ENCODE measurements at regions not wholly inside any gene's neighbourhood (a gene's known extent, or its start where the extent isn't known, plus 50 kb on each side); places are given as distances from the start of the nearest gene placed in this dataset.

DNA sequence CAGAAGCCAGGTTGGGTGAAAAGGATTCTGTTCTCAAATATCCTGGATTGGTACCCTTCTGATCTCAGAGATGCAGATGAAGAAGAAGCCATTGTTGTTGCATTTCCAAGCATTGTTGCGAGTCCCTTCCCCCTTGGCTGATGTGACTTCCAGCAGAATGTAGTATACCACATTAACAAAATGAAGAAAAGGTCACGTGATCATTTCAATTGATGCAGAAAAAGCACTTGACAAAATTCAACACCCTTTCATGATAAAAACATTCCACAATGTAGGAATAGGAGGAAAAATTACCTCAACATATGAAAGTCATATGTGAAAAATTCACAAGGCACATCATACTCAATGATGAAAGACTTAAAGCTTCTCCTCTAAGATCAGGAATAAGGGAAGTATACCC is 181.9 kb upstream of the PFN2 start:
- TF ChIP-seq, protein P1, sequence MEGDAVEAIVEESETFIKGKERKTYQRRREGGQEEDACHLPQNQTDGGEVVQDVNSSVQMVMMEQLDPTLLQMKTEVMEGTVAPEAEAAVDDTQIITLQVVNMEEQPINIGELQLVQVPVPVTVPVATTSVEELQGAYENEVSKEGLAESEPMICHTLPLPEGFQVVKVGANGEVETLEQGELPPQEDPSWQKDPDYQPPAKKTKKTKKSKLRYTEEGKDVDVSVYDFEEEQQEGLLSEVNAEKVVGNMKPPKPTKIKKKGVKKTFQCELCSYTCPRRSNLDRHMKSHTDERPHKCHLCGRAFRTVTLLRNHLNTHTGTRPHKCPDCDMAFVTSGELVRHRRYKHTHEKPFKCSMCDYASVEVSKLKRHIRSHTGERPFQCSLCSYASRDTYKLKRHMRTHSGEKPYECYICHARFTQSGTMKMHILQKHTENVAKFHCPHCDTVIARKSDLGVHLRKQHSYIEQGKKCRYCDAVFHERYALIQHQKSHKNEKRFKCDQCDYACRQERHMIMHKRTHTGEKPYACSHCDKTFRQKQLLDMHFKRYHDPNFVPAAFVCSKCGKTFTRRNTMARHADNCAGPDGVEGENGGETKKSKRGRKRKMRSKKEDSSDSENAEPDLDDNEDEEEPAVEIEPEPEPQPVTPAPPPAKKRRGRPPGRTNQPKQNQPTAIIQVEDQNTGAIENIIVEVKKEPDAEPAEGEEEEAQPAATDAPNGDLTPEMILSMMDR (IDR thresholded peaks at IDR 0.05 in 2 of 3, conservative IDR thresholded peaks at IDR 0.05 in 1 of 3; ENCODE audit: control insufficient read depth in 2 of 3, extremely low read depth in 1 of 3, insufficient read depth in 1 of 3, low read depth in 3 of 3, low read length in 3 of 3): no peak
- TF ChIP-seq IRF4 (IDR thresholded peaks at IDR 0.05; ENCODE audit: low read depth, low read length) (no peak), SUPT20H (IDR thresholded peaks at IDR 0.05; ENCODE audit: borderline replicate concordance, control insufficient read depth, low read depth, low read length) (no peak), SIX5 (IDR thresholded peaks at IDR 0.05; ENCODE audit: low read depth, low read length, severe bottlenecking) (no peak), EZH2 (IDR thresholded peaks at IDR 0.05; ENCODE audit: borderline replicate concordance, control insufficient read depth, low read depth, low read length) (no peak), MXI1 (IDR thresholded peaks at IDR 0.05; ENCODE audit: low read depth, low read length) (no peak), RUNX3 (IDR thresholded peaks at IDR 0.05; ENCODE audit: low read length) (no peak)
- TF ChIP-seq, protein P2, sequence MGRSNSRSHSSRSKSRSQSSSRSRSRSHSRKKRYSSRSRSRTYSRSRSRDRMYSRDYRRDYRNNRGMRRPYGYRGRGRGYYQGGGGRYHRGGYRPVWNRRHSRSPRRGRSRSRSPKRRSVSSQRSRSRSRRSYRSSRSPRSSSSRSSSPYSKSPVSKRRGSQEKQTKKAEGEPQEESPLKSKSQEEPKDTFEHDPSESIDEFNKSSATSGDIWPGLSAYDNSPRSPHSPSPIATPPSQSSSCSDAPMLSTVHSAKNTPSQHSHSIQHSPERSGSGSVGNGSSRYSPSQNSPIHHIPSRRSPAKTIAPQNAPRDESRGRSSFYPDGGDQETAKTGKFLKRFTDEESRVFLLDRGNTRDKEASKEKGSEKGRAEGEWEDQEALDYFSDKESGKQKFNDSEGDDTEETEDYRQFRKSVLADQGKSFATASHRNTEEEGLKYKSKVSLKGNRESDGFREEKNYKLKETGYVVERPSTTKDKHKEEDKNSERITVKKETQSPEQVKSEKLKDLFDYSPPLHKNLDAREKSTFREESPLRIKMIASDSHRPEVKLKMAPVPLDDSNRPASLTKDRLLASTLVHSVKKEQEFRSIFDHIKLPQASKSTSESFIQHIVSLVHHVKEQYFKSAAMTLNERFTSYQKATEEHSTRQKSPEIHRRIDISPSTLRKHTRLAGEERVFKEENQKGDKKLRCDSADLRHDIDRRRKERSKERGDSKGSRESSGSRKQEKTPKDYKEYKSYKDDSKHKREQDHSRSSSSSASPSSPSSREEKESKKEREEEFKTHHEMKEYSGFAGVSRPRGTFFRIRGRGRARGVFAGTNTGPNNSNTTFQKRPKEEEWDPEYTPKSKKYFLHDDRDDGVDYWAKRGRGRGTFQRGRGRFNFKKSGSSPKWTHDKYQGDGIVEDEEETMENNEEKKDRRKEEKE (IDR thresholded peaks at IDR 0.05): no peak
